HEK293 (cell line): ENCODE measurements at regions not wholly inside any gene's neighbourhood (a gene's known extent, or its start where the extent isn't known, plus 50 kb on each side); places are given as distances from the start of the nearest gene placed in this dataset.

Experiments used
- CTCF ChIP-seq: fragments of 450-650 bp; formaldehyde crosslinking; IDR thresholded peaks from 2 replicates; pipeline ENCODE4 v1.5.1; 2016; ENCODE audit warnings: missing biosample characterization, missing genetic modification characterization
- ELK4 ChIP-seq: IDR thresholded peaks from 2 replicates; pipeline ENCODE4 v1.6.1; 2011; ENCODE audit warnings: mild to moderate bottlenecking, low read depth, low read length, borderline replicate concordance
- WT1 ChIP-seq: fragments of 450-650 bp; formaldehyde crosslinking; IDR thresholded peaks from 2 replicates; pipeline ENCODE4 v1.5.1; 2016; ENCODE audit warnings: missing biosample characterization, missing genetic modification characterization
- ZBTB26 ChIP-seq: fragments of 450-650 bp; formaldehyde crosslinking; optimal IDR thresholded peaks from 2 replicates; pipeline ENCODE3; 2016; ENCODE audit warnings: missing biosample characterization, mild to moderate bottlenecking, missing genetic modification characterization
- ZBTB6 ChIP-seq: fragments of 450-650 bp; formaldehyde crosslinking; IDR thresholded peaks from 2 replicates; pipeline ENCODE4 v1.5.1; 2017; ENCODE audit warnings: missing biosample characterization, missing genetic modification characterization
- ZNF776 ChIP-seq: fragments of 450-650 bp; formaldehyde crosslinking; IDR thresholded peaks from 2 replicates; pipeline ENCODE4 v1.5.0; 2017; ENCODE audit warnings: missing biosample characterization, missing genetic modification characterization, borderline replicate concordance
- ZNF830 ChIP-seq: fragments of 450-650 bp; IDR thresholded peaks from 2 replicates; pipeline ENCODE4 v1.5.0; 2018; ENCODE audit warnings: missing biosample characterization, missing genetic modification characterization, low read depth, mild to moderate bottlenecking, moderate library complexity

GRCh38 chr1:58264462-58264861 is 282.1 kb downstream of the OMA1 start:
- TF ChIP-seq WT1 (tag by site-specific recombination) (no peak), CTCF (no peak), ZNF776 (tag by site-specific recombination) (no peak), ZNF830 (no peak), ZBTB26 (tag by site-specific recombination) (no peak), ELK4 (no peak), ZBTB6 (no peak)
